OCI-LY1 (cell line): ENCODE measurements at regions not wholly inside any gene's neighbourhood (a gene's known extent, or its start where the extent isn't known, plus 50 kb on each side); places are given as distances from the start of the nearest gene placed in this dataset.

ENCODE experiments used
- H2AFZ ChIP-seq: fragments of 200-600 bp; sonication (generic), shearing (Covaris generic); 2 replicates; pipeline ENCODE4 v1.6.0; 2014; ENCODE audit warnings: antibody characterized with exemption, mild to moderate bottlenecking, low read length
- H3F3A ChIP-seq: fragments of 200-600 bp; sonication (generic), shearing (Covaris generic); 2 replicates; pipeline ENCODE4 v1.6.0; 2014; ENCODE audit warnings: mild to moderate bottlenecking, antibody characterized with exemption, low read length, moderate library complexity; ENCODE audit not compliant: insufficient read depth
- H3K27ac ChIP-seq: fragments of 200-600 bp; sonication (generic); 2 replicates; pipeline ENCODE4 v1.5.1; 2014; ENCODE audit warnings: low read length, mixed run types, mild to moderate bottlenecking, low read depth; ENCODE audit not compliant: poor library complexity, severe bottlenecking
- H3K27me3 ChIP-seq: fragments of 200-600 bp; sonication (generic); 2 replicates; pipeline ENCODE4 v1.6.0; 2014; ENCODE audit warnings: antibody characterized with exemption, mild to moderate bottlenecking, low read length, moderate library complexity; ENCODE audit not compliant: insufficient read depth
- H3K36me3 ChIP-seq: fragments of 200-600 bp; sonication (generic); 2 replicates; pipeline ENCODE4 v1.6.1; 2014; ENCODE audit warnings: mild to moderate bottlenecking, antibody characterized with exemption, low read length, moderate library complexity, mixed read lengths; ENCODE audit not compliant: insufficient read depth
- H3K4me1 ChIP-seq: fragments of 200-600 bp; sonication (generic); 2 replicates; pipeline ENCODE4 v1.5.1; 2014; ENCODE audit warnings: mild to moderate bottlenecking, low read length, moderate library complexity; ENCODE audit not compliant: insufficient read depth, severe bottlenecking
- H3K4me2 ChIP-seq: fragments of 200-600 bp; sonication (generic), shearing (Covaris generic); 2 replicates; pipeline ENCODE4 v1.6.1; 2014; ENCODE audit warnings: low read length
- H3K4me3 ChIP-seq: fragments of 200-600 bp; sonication (generic); 2 replicates; pipeline ENCODE4 v1.5.1; 2014; ENCODE audit warnings: low read length, low read depth, mild to moderate bottlenecking, mixed read lengths; ENCODE audit not compliant: poor library complexity, severe bottlenecking
- H3K79me2 ChIP-seq: fragments of 200-600 bp; shearing (Covaris generic); 2 replicates; pipeline ENCODE4 v1.6.1; 2016; ENCODE audit warnings: mixed run types, low read length, mixed read lengths; ENCODE audit not compliant: insufficient read depth
- H3K9ac ChIP-seq: fragments of 200-600 bp; sonication (generic), shearing (Covaris generic); 2 replicates; pipeline ENCODE4 v1.6.1; 2014; ENCODE audit warnings: mild to moderate bottlenecking, low read length, mixed read lengths
- H3K9me2 ChIP-seq: fragments of 200-600 bp; sonication (generic), shearing (Covaris generic); 2 replicates; pipeline ENCODE4 v1.6.1; 2014; ENCODE audit warnings: low read depth, mild to moderate bottlenecking, low read length, mixed read lengths
- H3K9me3 ChIP-seq: fragments of 200-600 bp; shearing (Covaris generic); 2 replicates; pipeline ENCODE4 v1.6.1; 2014; ENCODE audit warnings: low read length, mixed read lengths
- H4K20me1 ChIP-seq: fragments of 200-600 bp; sonication (generic), shearing (Covaris generic); 2 replicates; pipeline ENCODE4 v1.6.0; 2016; ENCODE audit warnings: mild to moderate bottlenecking, low read length; ENCODE audit not compliant: insufficient read depth
- EZH2 ChIP-seq: fragments of 200-600 bp; sonication (generic), shearing (Covaris generic); IDR thresholded peaks from 2 replicates; pipeline ENCODE4 v1.8.0; 2017; ENCODE audit warnings: borderline replicate concordance, mixed run types, mild to moderate bottlenecking, antibody characterized with exemption, low read length, moderate library complexity, mixed read lengths
- TF ChIP-seq, protein P1 (sequence below): fragments of 200-600 bp; sonication (generic), shearing (Covaris generic); IDR thresholded peaks from 2 replicates; pipeline ENCODE4 v1.5.1; 2017; ENCODE audit warnings: mild to moderate bottlenecking, antibody characterized with exemption, low read length, moderate library complexity, mixed read lengths

DNA sequence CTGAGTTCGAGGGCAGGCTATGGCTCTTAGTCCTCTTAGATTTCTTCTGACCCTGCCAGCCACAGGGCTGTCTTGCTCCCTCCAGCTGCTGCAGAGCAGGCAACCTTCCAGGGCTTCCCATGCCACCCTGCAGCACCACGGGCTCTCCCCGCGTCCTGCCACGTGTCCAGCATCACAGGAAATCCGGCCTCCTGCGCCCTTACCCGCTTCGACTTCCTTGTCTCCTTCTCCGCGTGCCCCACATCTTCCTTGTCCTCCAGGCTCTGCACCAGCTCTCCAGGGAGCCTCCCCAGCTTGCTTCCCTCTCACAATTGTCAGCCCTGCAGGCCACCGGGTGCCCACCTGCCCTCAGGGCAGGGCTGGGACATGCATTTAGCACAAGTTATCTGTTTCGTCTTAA lies 253.5 kb downstream of the DCDC2C start:
- H3K4me3 ChIP-seq = no peak overlapping the region
- H3K4me1 ChIP-seq = no peaks in the 10 kb centered on the region
- TF ChIP-seq, protein P1, sequence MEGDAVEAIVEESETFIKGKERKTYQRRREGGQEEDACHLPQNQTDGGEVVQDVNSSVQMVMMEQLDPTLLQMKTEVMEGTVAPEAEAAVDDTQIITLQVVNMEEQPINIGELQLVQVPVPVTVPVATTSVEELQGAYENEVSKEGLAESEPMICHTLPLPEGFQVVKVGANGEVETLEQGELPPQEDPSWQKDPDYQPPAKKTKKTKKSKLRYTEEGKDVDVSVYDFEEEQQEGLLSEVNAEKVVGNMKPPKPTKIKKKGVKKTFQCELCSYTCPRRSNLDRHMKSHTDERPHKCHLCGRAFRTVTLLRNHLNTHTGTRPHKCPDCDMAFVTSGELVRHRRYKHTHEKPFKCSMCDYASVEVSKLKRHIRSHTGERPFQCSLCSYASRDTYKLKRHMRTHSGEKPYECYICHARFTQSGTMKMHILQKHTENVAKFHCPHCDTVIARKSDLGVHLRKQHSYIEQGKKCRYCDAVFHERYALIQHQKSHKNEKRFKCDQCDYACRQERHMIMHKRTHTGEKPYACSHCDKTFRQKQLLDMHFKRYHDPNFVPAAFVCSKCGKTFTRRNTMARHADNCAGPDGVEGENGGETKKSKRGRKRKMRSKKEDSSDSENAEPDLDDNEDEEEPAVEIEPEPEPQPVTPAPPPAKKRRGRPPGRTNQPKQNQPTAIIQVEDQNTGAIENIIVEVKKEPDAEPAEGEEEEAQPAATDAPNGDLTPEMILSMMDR = no peak
- TF ChIP-seq EZH2 = no peak
- no peak overlapping the region for H2AFZ ChIP-seq
- H3K36me3 ChIP-seq = no peaks in the 10 kb centered on the region
- H3K27ac ChIP-seq = no peak overlapping the region
- no peaks in the 10 kb centered on the region for H3F3A ChIP-seq
- H3K9ac ChIP-seq = no peak overlapping the region
- no peaks in the 10 kb centered on the region for H3K9me2 ChIP-seq
- H4K20me1 ChIP-seq = no peaks in the 10 kb centered on the region
- no peaks in the 10 kb centered on the region for H3K27me3 ChIP-seq
- H3K9me3 ChIP-seq = no peaks in the 10 kb centered on the region
- H3K79me2 ChIP-seq = no peaks in the 10 kb centered on the region
- no peak overlapping the region for H3K4me2 ChIP-seq

DNA sequence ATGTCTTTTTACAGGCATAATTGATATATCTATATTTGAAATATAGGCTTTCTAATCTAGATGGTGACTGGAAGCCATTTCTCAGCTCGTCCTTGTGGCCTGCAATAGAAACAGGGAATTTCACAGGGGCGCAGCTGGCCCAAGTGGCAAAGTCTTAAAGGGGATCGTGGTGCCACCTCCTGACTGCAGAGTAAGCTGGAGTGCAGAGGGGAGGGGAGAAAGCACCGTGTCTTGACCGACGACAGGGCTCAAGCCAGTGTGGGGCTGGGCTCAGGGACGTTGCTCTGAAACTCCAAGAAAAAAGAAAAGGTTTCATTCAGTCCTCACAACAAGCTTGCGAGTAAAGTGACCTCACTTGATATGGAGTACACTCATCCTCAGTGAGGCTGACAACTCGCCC lies 255.1 kb downstream of the DCDC2C start:
- H3K79me2 ChIP-seq = no peaks in the 10 kb centered on the region
- no peaks in the 10 kb centered on the region for H3K4me1 ChIP-seq
- no peak overlapping the region for H3K27ac ChIP-seq
- no peak overlapping the region for H3K4me2 ChIP-seq
- H3K9me2 ChIP-seq = no peaks in the 10 kb centered on the region
- H4K20me1 ChIP-seq = no peaks in the 10 kb centered on the region
- no peaks in the 10 kb centered on the region for H3K36me3 ChIP-seq
- no peak overlapping the region for H3K9ac ChIP-seq
- H2AFZ ChIP-seq = no peak overlapping the region
- H3K9me3 ChIP-seq = no peaks in the 10 kb centered on the region
- no peaks in the 10 kb centered on the region for H3F3A ChIP-seq
- H3K27me3 ChIP-seq = no peaks in the 10 kb centered on the region
- no peak overlapping the region for H3K4me3 ChIP-seq
- no peak for TF ChIP-seq EZH2
- TF ChIP-seq, protein P1 = no peak

DNA sequence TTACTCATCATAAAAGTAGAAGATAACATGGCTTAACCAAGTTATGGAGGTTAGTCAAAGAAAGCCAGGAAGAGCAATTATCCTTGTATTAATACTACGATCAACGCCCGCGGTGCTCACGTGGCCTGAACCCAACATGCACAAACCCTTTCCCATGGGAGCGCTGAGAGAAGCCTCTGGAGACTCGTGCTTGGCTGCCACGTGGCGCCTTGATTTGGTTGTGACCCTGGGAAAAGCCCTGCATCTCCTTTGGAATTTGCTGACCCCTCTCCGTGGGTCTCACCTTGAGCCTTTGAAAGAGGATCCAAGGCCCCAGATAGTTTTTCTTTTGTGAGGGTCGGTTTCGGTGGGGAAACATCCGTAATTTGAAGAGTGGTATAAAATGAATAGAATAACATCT lies 255.6 kb downstream of the DCDC2C start:
- H4K20me1 ChIP-seq = no peaks in the 10 kb centered on the region
- H3K79me2 ChIP-seq = no peaks in the 10 kb centered on the region
- H3K4me2 ChIP-seq = no peak overlapping the region
- no peak overlapping the region for H3K9ac ChIP-seq
- H3F3A ChIP-seq = no peaks in the 10 kb centered on the region
- no peaks in the 10 kb centered on the region for H3K9me3 ChIP-seq
- no peaks in the 10 kb centered on the region for H3K36me3 ChIP-seq
- H2AFZ ChIP-seq = no peak overlapping the region
- no peaks in the 10 kb centered on the region for H3K4me1 ChIP-seq
- no peak overlapping the region for H3K27ac ChIP-seq
- no peak overlapping the region for H3K4me3 ChIP-seq
- H3K27me3 ChIP-seq = no peaks in the 10 kb centered on the region
- TF ChIP-seq, protein P1 = no peak
- no peak for TF ChIP-seq EZH2
- H3K9me2 ChIP-seq = no peaks in the 10 kb centered on the region
